ENCODE measurements at regions not wholly inside any gene's neighbourhood (a gene's known extent, or its start where the extent isn't known, plus 50 kb on each side); places are given as distances from the start of the nearest gene placed in this dataset.

- H3K4me3 ChIP-seq = no peak overlapping the region
- H3K36me3 ChIP-seq = no peaks in the 10 kb centered on the region
- no peaks in the 10 kb centered on the region for H3K4me1 ChIP-seq
- WGBS, 2 donors (ENCODE audit: low coverage in 1 of 2) = 70 to 88% methylated on average over 1 to 4 of the region's 5 CpGs
- no peaks in the 10 kb centered on the region for H3K9me3 ChIP-seq
- no peak for TF ChIP-seq POLR2AphosphoS5 (IDR thresholded peaks at IDR 0.05)
- peak in 1 of 4 experiments; percentile 11 for TF ChIP-seq CTCF (IDR thresholded peaks at IDR 0.05)
- no peak for TF ChIP-seq EP300 (IDR thresholded peaks at IDR 0.05)
- TF ChIP-seq POLR2A (IDR thresholded peaks at IDR 0.05) = no peak
- H3K27ac ChIP-seq = peak overlapping the region in 1 of 4 donors; percentile 19
- peak; percentile 73 for ATAC-seq
- H3K27me3 ChIP-seq = peaks cover 17% of the 10 kb centered on the region
These were observed 49.7 kb upstream of the RCC2 start for GRCh38 chr1:17488995-17489767.

All from gastroesophageal sphincter (tissue), 4 donors.